ENCODE measurements at regions not wholly inside any gene's neighbourhood (a gene's known extent, or its start where the extent isn't known, plus 50 kb on each side); places are given as distances from the start of the nearest gene placed in this dataset.

DNA sequence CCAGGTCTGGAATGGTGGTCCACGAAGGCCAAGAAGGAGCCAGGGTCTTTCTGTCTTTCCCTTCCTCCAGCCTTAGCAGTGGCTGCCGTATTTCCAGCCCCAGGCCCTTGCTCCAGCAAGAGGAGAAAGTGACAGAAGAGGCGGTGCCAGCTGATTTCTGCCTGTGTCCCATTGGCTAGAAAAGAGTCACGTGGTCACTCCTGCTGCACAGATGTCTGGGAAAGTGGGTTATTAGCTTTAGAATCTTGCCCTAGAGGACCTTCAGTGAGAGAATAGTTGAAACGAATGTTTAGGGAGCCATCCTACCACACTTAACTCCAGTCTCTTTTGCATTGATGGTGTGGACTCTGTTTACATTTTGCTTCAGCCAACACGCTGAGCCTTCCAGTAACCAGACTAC is 99.3 kb upstream of the BCOR start:
- Histone ChIP-seq H3K4me1 (ENCODE audit: control insufficient read depth in 1 of 2, insufficient read depth in 2 of 2, low read depth in 1 of 2, low read length in 1 of 2) (peaks cover 0 to 5% of the 10 kb centered on the region in 2 experiments; a peak in 1 of 4 replicates), H2AFZ (ENCODE audit: low read depth) (no peak overlapping the region), H4K20me1 (ENCODE audit: insufficient read depth) (no peaks in the 10 kb centered on the region), H3K9me2 (no peaks in the 10 kb centered on the region), H3K9ac (no peak overlapping the region), H3K9me3 (no peaks in the 10 kb centered on the region), H3K27ac (ENCODE audit: low read depth in 2 of 2, low read length in 1 of 2) (no peak overlapping the region), H3K4me3 (ENCODE audit: low read depth in 2 of 2, low read length in 1 of 2) (no peak overlapping the region), H3K79me2 (ENCODE audit: insufficient read depth) (no peaks in the 10 kb centered on the region), H3K4me2 (no peak overlapping the region), H3K27me3 (ENCODE audit: insufficient read depth) (no peaks in the 10 kb centered on the region), H3K36me3 (replicated peaks in 1 of 2; ENCODE audit: control insufficient read depth in 1 of 2, insufficient read depth in 2 of 2, low read length in 1 of 2) (no peaks in the 10 kb centered on the region), H3F3A (replicated peaks; ENCODE audit: insufficient read depth) (no peaks in the 10 kb centered on the region)
- TF ChIP-seq FOXJ3 (CRISPR knock-in tag; IDR thresholded peaks at IDR 0.05) (no peak), YY1 (IDR thresholded peaks at IDR 0.05; ENCODE audit: low read depth) (no peak), RFX5 (IDR thresholded peaks at IDR 0.05; ENCODE audit: low read length) (no peak), MEF2A (IDR thresholded peaks at IDR 0.05; ENCODE audit: borderline replicate concordance, low read depth) (no peak), POLR2AphosphoS5 (IDR thresholded peaks at IDR 0.05; ENCODE audit: low read depth, low read length) (no peak), TEAD4 (IDR thresholded peaks at IDR 0.05; ENCODE audit: borderline replicate concordance, insufficient read depth) (no peak), EZH2phosphoT487 (IDR thresholded peaks at IDR 0.05; ENCODE audit: borderline replicate concordance, low read depth) (no peak)
- TF ChIP-seq, protein P1, sequence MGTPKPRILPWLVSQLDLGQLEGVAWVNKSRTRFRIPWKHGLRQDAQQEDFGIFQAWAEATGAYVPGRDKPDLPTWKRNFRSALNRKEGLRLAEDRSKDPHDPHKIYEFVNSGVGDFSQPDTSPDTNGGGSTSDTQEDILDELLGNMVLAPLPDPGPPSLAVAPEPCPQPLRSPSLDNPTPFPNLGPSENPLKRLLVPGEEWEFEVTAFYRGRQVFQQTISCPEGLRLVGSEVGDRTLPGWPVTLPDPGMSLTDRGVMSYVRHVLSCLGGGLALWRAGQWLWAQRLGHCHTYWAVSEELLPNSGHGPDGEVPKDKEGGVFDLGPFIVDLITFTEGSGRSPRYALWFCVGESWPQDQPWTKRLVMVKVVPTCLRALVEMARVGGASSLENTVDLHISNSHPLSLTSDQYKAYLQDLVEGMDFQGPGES (IDR thresholded peaks at IDR 0.05; ENCODE audit: low read depth, low read length): no peak
- TF ChIP-seq, protein P2, sequence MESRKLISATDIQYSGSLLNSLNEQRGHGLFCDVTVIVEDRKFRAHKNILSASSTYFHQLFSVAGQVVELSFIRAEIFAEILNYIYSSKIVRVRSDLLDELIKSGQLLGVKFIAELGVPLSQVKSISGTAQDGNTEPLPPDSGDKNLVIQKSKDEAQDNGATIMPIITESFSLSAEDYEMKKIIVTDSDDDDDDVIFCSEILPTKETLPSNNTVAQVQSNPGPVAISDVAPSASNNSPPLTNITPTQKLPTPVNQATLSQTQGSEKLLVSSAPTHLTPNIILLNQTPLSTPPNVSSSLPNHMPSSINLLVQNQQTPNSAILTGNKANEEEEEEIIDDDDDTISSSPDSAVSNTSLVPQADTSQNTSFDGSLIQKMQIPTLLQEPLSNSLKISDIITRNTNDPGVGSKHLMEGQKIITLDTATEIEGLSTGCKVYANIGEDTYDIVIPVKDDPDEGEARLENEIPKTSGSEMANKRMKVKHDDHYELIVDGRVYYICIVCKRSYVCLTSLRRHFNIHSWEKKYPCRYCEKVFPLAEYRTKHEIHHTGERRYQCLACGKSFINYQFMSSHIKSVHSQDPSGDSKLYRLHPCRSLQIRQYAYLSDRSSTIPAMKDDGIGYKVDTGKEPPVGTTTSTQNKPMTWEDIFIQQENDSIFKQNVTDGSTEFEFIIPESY (IDR thresholded peaks at IDR 0.05; ENCODE audit: borderline replicate concordance, low read depth): no peak
- CTCF ChIA-PET: no interaction called here
- POLR2A ChIA-PET: no interaction called here
- DNase-seq: no peak
- 27% methylated on average over 5 of the region's 6 CpGs for WGBS (ENCODE audit: low lambda C conversion rate)

DNA sequence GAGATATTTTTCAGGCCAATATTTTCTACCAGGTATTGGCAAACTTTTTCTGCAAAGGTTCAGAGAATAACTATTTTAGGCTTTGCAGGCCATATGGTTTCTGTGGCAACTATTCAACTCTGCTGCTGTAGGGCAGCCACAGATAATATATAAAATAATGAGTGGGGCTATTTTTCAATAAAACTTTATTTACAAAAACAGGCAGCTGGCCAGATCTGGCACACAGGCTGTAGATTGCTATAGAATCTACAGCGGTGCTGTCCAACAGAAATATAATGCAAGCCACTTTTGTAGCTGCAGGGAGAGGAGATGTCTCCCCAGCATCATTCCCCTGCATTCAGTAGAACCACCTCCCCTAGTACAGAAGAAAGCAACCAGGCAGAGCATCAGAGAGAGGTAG is 97.6 kb upstream of the BCOR start:
- DNase-seq: no peak
- POLR2A ChIA-PET: interaction anchor here (1.0 kb wide), 1 partner anchor 18 kb away, joined by 3 read pairs; no protein-coding TSS in a partner anchor
- TF ChIP-seq RFX5 (IDR thresholded peaks at IDR 0.05; ENCODE audit: low read length): no peak
- TF ChIP-seq, protein P3, sequence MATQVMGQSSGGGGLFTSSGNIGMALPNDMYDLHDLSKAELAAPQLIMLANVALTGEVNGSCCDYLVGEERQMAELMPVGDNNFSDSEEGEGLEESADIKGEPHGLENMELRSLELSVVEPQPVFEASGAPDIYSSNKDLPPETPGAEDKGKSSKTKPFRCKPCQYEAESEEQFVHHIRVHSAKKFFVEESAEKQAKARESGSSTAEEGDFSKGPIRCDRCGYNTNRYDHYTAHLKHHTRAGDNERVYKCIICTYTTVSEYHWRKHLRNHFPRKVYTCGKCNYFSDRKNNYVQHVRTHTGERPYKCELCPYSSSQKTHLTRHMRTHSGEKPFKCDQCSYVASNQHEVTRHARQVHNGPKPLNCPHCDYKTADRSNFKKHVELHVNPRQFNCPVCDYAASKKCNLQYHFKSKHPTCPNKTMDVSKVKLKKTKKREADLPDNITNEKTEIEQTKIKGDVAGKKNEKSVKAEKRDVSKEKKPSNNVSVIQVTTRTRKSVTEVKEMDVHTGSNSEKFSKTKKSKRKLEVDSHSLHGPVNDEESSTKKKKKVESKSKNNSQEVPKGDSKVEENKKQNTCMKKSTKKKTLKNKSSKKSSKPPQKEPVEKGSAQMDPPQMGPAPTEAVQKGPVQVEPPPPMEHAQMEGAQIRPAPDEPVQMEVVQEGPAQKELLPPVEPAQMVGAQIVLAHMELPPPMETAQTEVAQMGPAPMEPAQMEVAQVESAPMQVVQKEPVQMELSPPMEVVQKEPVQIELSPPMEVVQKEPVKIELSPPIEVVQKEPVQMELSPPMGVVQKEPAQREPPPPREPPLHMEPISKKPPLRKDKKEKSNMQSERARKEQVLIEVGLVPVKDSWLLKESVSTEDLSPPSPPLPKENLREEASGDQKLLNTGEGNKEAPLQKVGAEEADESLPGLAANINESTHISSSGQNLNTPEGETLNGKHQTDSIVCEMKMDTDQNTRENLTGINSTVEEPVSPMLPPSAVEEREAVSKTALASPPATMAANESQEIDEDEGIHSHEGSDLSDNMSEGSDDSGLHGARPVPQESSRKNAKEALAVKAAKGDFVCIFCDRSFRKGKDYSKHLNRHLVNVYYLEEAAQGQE (IDR thresholded peaks at IDR 0.05; ENCODE audit: low read depth, low read length): no peak
- TF ChIP-seq MXI1 (IDR thresholded peaks at IDR 0.05; ENCODE audit: low read depth, low read length): no peak
- no peak for TF ChIP-seq JUND (IDR thresholded peaks at IDR 0.05)
- TF ChIP-seq, protein P4, sequence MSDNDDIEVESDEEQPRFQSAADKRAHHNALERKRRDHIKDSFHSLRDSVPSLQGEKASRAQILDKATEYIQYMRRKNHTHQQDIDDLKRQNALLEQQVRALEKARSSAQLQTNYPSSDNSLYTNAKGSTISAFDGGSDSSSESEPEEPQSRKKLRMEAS (IDR thresholded peaks at IDR 0.05; ENCODE audit: low read depth): no peak
- TF ChIP-seq RAD21 (IDR thresholded peaks at IDR 0.05; ENCODE audit: low read length): no peak
- no peak for TF ChIP-seq EP300 (IDR thresholded peaks at IDR 0.05; ENCODE audit: borderline replicate concordance in 1 of 2, low read depth in 1 of 2, low read length in 1 of 2)
- no peak for TF ChIP-seq EZH2phosphoT487 (IDR thresholded peaks at IDR 0.05; ENCODE audit: borderline replicate concordance, low read depth)
- TF ChIP-seq RXRA (IDR thresholded peaks at IDR 0.05; ENCODE audit: borderline replicate concordance, low read depth): no peak
- TF ChIP-seq YY1 (IDR thresholded peaks at IDR 0.05; ENCODE audit: low read depth): no peak
- no peak for TF ChIP-seq FOSL2 (IDR thresholded peaks at IDR 0.05; ENCODE audit: borderline replicate concordance, low read depth)
- TF ChIP-seq, protein P2 (IDR thresholded peaks at IDR 0.05; ENCODE audit: borderline replicate concordance, low read depth): no peak
- TF ChIP-seq RCOR1 (IDR thresholded peaks at IDR 0.05; ENCODE audit: low read length): no peak
- H3K9me2 ChIP-seq: no peaks in the 10 kb centered on the region
- H3K79me2 ChIP-seq (ENCODE audit: insufficient read depth): no peaks in the 10 kb centered on the region
- WGBS (ENCODE audit: low lambda C conversion rate): 75% methylated on average over 1 of the region's 1 CpG
- no peaks in the 10 kb centered on the region for H4K20me1 ChIP-seq (ENCODE audit: insufficient read depth)
- H3F3A ChIP-seq (replicated peaks; ENCODE audit: insufficient read depth): no peaks in the 10 kb centered on the region
- CTCF ChIA-PET: no interaction called here
- peaks cover 0 to 3% of the 10 kb centered on the region in 2 experiments; a peak in 1 of 4 replicates for H3K4me1 ChIP-seq (ENCODE audit: control insufficient read depth in 1 of 2, insufficient read depth in 2 of 2, low read depth in 1 of 2, low read length in 1 of 2)
- peaks cover 5% of the 10 kb centered on the region; the same call in 1 of the 2 replicates for H3K27me3 ChIP-seq (ENCODE audit: insufficient read depth)
- no peak overlapping the region for H2AFZ ChIP-seq (ENCODE audit: low read depth)
- H3K9me3 ChIP-seq: no peaks in the 10 kb centered on the region
- H3K9ac ChIP-seq: no peak overlapping the region
- no peaks in the 10 kb centered on the region for H3K36me3 ChIP-seq (replicated peaks in 1 of 2; ENCODE audit: control insufficient read depth in 1 of 2, insufficient read depth in 2 of 2, low read length in 1 of 2)
- no peak overlapping the region for H3K4me2 ChIP-seq
- H3K27ac ChIP-seq (ENCODE audit: low read depth in 2 of 2, low read length in 1 of 2): no peak overlapping the region
- H3K4me3 ChIP-seq (ENCODE audit: low read depth in 2 of 2, low read length in 1 of 2): no peak overlapping the region

All from SK-N-SH (cell line).